Left lung (tissue), 4 donors: ENCODE measurements at regions not wholly inside any gene's neighbourhood (a gene's known extent, or its start where the extent isn't known, plus 50 kb on each side); places are given as distances from the start of the nearest gene placed in this dataset.

Experiments
- ATAC-seq: fragments of 200-7000 bp; cut with Tn5 transposase; one replicate; pipeline ENCODE4 v1.9.1; 2020; ENCODE audit warnings: moderate library complexity
- DNase-seq, 4 donors: peaks; one replicate each; pipeline ENCODE4 v3.0.0-alpha.2; 2013 to 2020
- H3K27ac ChIP-seq, 2 donors: fragments of 200-600 bp; sonication (generic) in 1 of 2; one replicate each; pipeline versions ENCODE4 v1.5.0 to v1.8.0; 2020 to 2021
- H3K27me3 ChIP-seq, 2 donors: fragments of 200-600 bp; sonication (generic) in 1 of 2; one replicate each; pipeline versions ENCODE4 v1.5.0 to v1.8.0; 2020 to 2021
- H3K36me3 ChIP-seq, 2 donors: fragments of 200-600 bp; sonication (generic) in 1 of 2; one replicate each; pipeline versions ENCODE4 v1.5.0 to v1.8.0; 2020 to 2021
- H3K4me1 ChIP-seq, 2 donors: fragments of 200-600 bp; one replicate each; pipeline ENCODE4 v1.8.0; 2021
- H3K4me3 ChIP-seq, 2 donors: fragments of 200-600 bp; sonication (generic) in 1 of 2; one replicate each; pipeline versions ENCODE4 v1.5.0 to v1.8.0; 2020 to 2021; ENCODE audit warnings: mild to moderate bottlenecking in 1 of 2
- H3K9me3 ChIP-seq, 2 donors: fragments of 200-600 bp; sonication (generic) in 1 of 2; one replicate each; pipeline versions ENCODE4 v1.5.0 to v1.8.0; 2020 to 2021
- CTCF ChIP-seq, 2 donors: fragments of 200-600 bp; sonication (generic) in 1 of 2; IDR thresholded peaks; one replicate each; pipeline versions ENCODE4 v1.5.0 to v1.8.0; 2021; ENCODE audit warnings: antibody characterized with exemption in 2 of 2
- intact Hi-C, 2 donors: fragments of 100-400 bp; cut with DNase I; formaldehyde crosslinking; loops; one replicate each; pipeline versions ENCODE4 v1.11.2 to v1.14.2; 2022
- donor health status: DM: no; HTN: yes; CAD: no.
- donor health status: DM: no; HTN: no; CAD: no.

DNA sequence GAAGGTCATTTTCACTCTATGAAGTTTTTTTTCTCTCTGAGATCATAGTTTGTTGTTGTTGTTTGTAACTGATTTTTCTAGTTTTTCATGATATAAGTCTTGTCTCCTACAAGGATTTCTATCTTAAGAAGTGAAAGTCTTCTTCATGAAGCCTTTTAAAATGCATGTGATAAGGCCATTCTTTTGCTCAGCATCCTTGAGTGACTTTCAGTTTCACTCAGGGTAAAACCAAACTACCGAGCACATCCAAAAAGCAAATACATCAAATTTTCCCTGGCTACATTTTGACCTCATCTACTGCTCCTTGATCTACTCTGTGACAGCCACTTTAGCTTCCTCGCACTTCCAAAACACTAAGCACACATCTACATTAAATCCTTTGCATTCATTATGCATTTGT is 580.7 kb downstream of the KCTD8 start:
- Histone ChIP-seq H3K4me3 (no peak overlapping the region), H3K36me3 (no peaks in the 10 kb centered on the region), H3K27me3 (no peaks in the 10 kb centered on the region), H3K4me1 (no peaks in the 10 kb centered on the region), H3K9me3 (peaks cover 0 to 11% of the 10 kb centered on the region in 2 donors), H3K27ac (no peak overlapping the region)
- TF ChIP-seq CTCF (IDR thresholded peaks at IDR 0.05), result no peak
- ATAC-seq (no peak), DNase-seq (no peak)
- intact Hi-C loops, result no loop called here

DNA sequence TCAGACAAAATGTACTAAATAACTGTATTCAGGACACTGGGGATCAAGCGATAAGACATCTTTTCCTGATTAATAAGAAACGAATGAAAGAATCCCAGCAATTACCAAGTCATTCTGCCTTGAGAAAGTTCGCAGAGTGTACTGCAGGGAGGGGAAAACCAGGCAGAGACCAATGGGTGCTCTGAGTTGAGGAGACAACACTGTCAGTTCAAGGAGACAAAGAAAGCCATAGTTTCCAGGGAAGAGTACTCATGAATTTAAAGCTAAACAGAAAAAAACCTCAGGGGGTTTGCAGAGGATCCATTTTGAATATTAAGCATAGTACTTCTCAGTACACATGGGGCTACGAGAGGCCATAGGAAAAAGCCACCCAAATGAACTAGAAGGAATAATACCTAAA is 573.0 kb downstream of the KCTD8 start:
- ATAC-seq, result no peak
- no peaks in the 10 kb centered on the region for H3K27me3 ChIP-seq
- intact Hi-C loops, result no loop called here

DNA sequence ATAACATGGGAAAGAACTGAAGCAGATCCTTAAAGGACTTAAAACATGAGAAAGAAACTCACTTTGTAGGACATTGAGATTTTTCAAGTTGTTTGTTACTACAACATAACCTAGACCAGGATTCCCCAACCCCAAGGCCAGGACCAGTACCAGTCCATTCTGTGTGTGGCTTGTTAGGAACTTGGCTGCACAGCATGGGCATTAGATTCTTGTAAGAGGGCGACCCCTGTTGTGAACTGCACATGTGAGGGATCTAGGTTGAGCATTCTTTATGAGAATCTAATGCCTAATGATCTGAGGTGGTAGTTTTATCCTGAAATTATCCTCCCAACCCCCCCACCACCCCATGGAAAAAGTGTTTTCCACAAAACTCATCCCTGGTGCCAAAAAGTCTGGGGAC is 566.1 kb downstream of the KCTD8 start:
- Histone ChIP-seq H3K4me1 (no peaks in the 10 kb centered on the region), H3K27ac (no peak overlapping the region), H3K27me3 (no peaks in the 10 kb centered on the region), H3K4me3 (no peak overlapping the region), H3K9me3 (peaks cover 0 to 4% of the 10 kb centered on the region in 2 donors), H3K36me3 (no peaks in the 10 kb centered on the region)
- ATAC-seq, result no peak
- intact Hi-C loops, result no loop called here
- DNase-seq, result no peak
- TF ChIP-seq CTCF (IDR thresholded peaks at IDR 0.05), result no peak

More for the DNA sequence above, 573.0 kb downstream of the KCTD8 start:
- Histone ChIP-seq H3K9me3 (peaks cover 0 to 10% of the 10 kb centered on the region in 2 donors), H3K4me3 (no peak overlapping the region), H3K4me1 (no peaks in the 10 kb centered on the region), H3K27ac (no peak overlapping the region), H3K36me3 (no peaks in the 10 kb centered on the region)
- no peak for TF ChIP-seq CTCF (IDR thresholded peaks at IDR 0.05)
- DNase-seq, result no peak

DNA sequence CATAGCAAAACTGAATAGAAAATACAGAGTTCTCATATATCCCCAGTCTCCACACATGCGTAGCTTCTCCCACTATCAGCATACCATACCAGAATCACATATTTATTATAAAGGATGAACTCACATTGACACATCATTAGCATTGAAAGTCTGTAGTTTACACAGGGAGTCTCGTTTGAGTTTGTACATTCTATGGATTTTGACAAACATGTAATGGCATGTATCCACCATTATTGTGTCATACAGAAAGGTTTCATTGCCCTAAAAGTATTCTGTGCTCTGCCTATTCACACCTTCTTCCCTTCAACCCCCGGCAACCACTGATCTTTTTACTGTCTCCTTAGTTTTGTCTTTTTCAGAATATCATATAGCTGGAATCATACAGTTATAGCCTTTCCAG is 562.4 kb downstream of the KCTD8 start:
- Histone ChIP-seq H3K4me3 (no peak overlapping the region), H3K27ac (no peak overlapping the region), H3K27me3 (no peaks in the 10 kb centered on the region), H3K36me3 (no peaks in the 10 kb centered on the region), H3K4me1 (no peaks in the 10 kb centered on the region), H3K9me3 (peaks cover 0 to 6% of the 10 kb centered on the region in 2 donors)
- no peak for ATAC-seq
- no peak for DNase-seq
- TF ChIP-seq CTCF (IDR thresholded peaks at IDR 0.05), result no peak
- intact Hi-C loops, result no loop called here

- ATAC-seq (no peak), DNase-seq (peak in 1 of 4 donors; percentile 50)
- intact Hi-C loops, result no loop called here
Measured at GRCh38 chr4:43898836-43899235, 549.8 kb downstream of the KCTD8 start.

More at GRCh38 chr4:43898836-43899235, 549.8 kb downstream of the KCTD8 start:
- Histone ChIP-seq H3K4me3 (no peak overlapping the region), H3K27me3 (no peaks in the 10 kb centered on the region), H3K9me3 (peaks cover 0 to 6% of the 10 kb centered on the region in 2 donors), H3K4me1 (no peaks in the 10 kb centered on the region), H3K36me3 (no peaks in the 10 kb centered on the region), H3K27ac (no peak overlapping the region)
- TF ChIP-seq CTCF (IDR thresholded peaks at IDR 0.05), result no peak
